ENCODE measurements at regions not wholly inside any gene's neighbourhood (a gene's known extent, or its start where the extent isn't known, plus 50 kb on each side); places are given as distances from the start of the nearest gene placed in this dataset.

DNA sequence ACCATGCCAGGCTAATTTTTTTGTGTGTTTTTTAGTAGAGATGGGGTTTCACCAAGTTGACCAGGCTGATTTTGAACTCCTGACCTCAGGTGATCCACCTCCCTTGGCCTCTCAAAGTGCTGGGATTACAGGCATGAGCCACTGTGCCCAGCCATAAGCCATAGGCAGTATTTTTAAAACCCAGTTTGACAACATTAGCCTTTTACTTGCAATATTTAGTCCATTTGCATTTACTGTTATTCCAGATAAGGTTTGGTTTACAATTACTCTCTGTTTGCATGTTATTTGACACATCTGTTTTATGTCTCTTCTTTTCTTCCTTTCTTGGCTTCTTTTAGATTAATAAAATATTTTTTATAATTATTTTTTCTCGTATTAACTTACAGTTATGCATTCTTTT lies 83.6 kb upstream of the EPHB3 start:
- TF ChIP-seq, protein P1, sequence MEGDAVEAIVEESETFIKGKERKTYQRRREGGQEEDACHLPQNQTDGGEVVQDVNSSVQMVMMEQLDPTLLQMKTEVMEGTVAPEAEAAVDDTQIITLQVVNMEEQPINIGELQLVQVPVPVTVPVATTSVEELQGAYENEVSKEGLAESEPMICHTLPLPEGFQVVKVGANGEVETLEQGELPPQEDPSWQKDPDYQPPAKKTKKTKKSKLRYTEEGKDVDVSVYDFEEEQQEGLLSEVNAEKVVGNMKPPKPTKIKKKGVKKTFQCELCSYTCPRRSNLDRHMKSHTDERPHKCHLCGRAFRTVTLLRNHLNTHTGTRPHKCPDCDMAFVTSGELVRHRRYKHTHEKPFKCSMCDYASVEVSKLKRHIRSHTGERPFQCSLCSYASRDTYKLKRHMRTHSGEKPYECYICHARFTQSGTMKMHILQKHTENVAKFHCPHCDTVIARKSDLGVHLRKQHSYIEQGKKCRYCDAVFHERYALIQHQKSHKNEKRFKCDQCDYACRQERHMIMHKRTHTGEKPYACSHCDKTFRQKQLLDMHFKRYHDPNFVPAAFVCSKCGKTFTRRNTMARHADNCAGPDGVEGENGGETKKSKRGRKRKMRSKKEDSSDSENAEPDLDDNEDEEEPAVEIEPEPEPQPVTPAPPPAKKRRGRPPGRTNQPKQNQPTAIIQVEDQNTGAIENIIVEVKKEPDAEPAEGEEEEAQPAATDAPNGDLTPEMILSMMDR (IDR thresholded peaks at IDR 0.05 in 2 of 3, conservative IDR thresholded peaks at IDR 0.05 in 1 of 3; ENCODE audit: control insufficient read depth in 2 of 3, extremely low read depth in 1 of 3, insufficient read depth in 1 of 3, low read depth in 3 of 3, low read length in 3 of 3) = no peak
- no peak for TF ChIP-seq ZNF384 (IDR thresholded peaks at IDR 0.05; ENCODE audit: borderline replicate concordance, low read depth, low read length)
- TF ChIP-seq, protein P2, sequence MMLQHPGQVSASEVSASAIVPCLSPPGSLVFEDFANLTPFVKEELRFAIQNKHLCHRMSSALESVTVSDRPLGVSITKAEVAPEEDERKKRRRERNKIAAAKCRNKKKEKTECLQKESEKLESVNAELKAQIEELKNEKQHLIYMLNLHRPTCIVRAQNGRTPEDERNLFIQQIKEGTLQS (IDR thresholded peaks at IDR 0.05; ENCODE audit: borderline replicate concordance, extremely low read depth, low read depth, low read length) = no peak
- TF ChIP-seq, protein P3, sequence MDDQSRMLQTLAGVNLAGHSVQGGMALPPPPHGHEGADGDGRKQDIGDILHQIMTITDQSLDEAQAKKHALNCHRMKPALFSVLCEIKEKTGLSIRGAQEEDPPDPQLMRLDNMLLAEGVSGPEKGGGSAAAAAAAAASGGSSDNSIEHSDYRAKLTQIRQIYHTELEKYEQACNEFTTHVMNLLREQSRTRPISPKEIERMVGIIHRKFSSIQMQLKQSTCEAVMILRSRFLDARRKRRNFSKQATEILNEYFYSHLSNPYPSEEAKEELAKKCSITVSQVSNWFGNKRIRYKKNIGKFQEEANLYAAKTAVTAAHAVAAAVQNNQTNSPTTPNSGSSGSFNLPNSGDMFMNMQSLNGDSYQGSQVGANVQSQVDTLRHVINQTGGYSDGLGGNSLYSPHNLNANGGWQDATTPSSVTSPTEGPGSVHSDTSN (IDR thresholded peaks at IDR 0.05; ENCODE audit: insufficient replicate concordance, low read depth, low read length) = no peak
